ENCODE measurements at regions not wholly inside any gene's neighbourhood (a gene's known extent, or its start where the extent isn't known, plus 50 kb on each side); places are given as distances from the start of the nearest gene placed in this dataset.

DNA sequence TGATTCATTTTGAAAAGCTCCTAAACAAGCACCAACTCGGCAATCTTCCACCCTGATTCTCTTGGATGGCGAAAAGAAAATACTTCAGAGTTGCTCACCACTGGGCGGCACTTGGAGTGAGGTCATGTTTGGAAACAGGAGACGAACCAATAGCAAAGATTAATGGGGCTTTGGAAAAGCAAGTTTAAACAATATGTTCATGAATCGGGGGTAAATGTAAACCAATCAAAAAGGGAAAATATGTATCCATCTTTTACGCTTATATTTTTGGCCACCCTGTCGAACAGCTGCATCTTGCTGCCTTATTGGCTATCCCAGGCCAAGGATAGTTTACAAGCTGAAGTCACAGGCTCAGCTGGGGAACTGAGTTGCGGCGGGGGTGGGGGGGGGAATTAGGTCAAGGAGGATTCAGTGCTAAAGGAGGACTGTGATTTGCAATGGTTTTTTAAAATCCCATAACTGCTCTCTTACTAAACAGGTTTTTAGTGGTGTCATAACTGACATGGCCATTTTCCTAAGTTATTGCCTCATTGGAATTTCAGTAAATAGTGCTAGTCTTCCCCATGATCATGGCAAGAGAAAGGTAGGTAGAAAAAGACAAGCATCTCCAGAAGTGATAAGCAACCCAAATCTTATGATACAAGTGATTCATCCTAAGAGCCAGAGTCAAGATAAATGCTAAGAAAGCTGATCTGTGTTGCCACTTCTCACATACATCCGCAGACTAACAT, 210.6 kb downstream of the PHLDA1 start:
- TF ChIP-seq ZNF768 (tag by site-specific recombination; IDR thresholded peaks at IDR 0.05) (no peak), BCL11A (tag by site-specific recombination; IDR thresholded peaks at IDR 0.05; ENCODE audit: low read depth) (no peak), BCL11B (tag by site-specific recombination; IDR thresholded peaks at IDR 0.05; ENCODE audit: low read depth) (no peak), ZNF341 (tag by site-specific recombination; IDR thresholded peaks at IDR 0.05; ENCODE audit: low read depth) (no peak), ZNF155 (tag by site-specific recombination; IDR thresholded peaks at IDR 0.05) (no peak), ZFP69B (tag by site-specific recombination; IDR thresholded peaks at IDR 0.05) (no peak), ZNF571 (tag by site-specific recombination; IDR thresholded peaks at IDR 0.05) (no peak)
- TF ChIP-seq, protein P1, sequence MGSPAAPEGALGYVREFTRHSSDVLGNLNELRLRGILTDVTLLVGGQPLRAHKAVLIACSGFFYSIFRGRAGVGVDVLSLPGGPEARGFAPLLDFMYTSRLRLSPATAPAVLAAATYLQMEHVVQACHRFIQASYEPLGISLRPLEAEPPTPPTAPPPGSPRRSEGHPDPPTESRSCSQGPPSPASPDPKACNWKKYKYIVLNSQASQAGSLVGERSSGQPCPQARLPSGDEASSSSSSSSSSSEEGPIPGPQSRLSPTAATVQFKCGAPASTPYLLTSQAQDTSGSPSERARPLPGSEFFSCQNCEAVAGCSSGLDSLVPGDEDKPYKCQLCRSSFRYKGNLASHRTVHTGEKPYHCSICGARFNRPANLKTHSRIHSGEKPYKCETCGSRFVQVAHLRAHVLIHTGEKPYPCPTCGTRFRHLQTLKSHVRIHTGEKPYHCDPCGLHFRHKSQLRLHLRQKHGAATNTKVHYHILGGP (tag by site-specific recombination; IDR thresholded peaks at IDR 0.05), result no peak
- TF ChIP-seq, protein P2, sequence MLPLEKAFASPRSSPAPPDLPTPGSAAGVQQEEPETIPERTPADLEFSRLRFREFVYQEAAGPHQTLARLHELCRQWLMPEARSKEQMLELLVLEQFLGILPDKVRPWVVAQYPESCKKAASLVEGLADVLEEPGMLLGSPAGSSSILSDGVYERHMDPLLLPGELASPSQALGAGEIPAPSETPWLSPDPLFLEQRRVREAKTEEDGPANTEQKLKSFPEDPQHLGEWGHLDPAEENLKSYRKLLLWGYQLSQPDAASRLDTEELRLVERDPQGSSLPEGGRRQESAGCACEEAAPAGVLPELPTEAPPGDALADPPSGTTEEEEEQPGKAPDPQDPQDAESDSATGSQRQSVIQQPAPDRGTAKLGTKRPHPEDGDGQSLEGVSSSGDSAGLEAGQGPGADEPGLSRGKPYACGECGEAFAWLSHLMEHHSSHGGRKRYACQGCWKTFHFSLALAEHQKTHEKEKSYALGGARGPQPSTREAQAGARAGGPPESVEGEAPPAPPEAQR (tag by site-specific recombination; IDR thresholded peaks at IDR 0.05), result no peak
- TF ChIP-seq, protein P3, sequence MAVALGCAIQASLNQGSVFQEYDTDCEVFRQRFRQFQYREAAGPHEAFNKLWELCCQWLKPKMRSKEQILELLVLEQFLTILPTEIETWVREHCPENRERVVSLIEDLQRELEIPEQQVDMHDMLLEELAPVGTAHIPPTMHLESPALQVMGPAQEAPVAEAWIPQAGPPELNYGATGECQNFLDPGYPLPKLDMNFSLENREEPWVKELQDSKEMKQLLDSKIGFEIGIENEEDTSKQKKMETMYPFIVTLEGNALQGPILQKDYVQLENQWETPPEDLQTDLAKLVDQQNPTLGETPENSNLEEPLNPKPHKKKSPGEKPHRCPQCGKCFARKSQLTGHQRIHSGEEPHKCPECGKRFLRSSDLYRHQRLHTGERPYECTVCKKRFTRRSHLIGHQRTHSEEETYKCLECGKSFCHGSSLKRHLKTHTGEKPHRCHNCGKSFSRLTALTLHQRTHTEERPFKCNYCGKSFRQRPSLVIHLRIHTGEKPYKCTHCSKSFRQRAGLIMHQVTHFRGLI (tag by site-specific recombination; IDR thresholded peaks at IDR 0.05), result no peak
- H3K4me3 ChIP-seq (ENCODE audit: low read depth, low read length), result no peak overlapping the region
- no peaks in the 10 kb centered on the region for H3K36me3 ChIP-seq (ENCODE audit: control insufficient read depth in 2 of 2, insufficient read depth in 1 of 2, low read length in 2 of 2)
- ChIA-PET POLR2A (interaction anchor here (0.6 kb wide), 2 partner anchors 74 to 132 kb away, joined by 3 to 6 read pairs; no protein-coding TSS in a partner anchor), CTCF (interaction anchor here (0.6 to 0.9 kb wide), 2 partner anchors 486 to 709 kb away, joined by 3 to 8 read pairs; partner anchors contain the start of gene GLIPR1L1)
- H3K27ac ChIP-seq (ENCODE audit: extremely low read depth, low read depth, low read length), result no peak overlapping the region
- H3K4me1 ChIP-seq (ENCODE audit: control insufficient read depth, insufficient read depth, low read length), result peaks cover 11% of the 10 kb centered on the region; the same call in 1 of the 2 replicates
- H3K9me3 ChIP-seq (ENCODE audit: control insufficient read depth, insufficient read depth, low read depth, low read length), result no peaks in the 10 kb centered on the region

DNA sequence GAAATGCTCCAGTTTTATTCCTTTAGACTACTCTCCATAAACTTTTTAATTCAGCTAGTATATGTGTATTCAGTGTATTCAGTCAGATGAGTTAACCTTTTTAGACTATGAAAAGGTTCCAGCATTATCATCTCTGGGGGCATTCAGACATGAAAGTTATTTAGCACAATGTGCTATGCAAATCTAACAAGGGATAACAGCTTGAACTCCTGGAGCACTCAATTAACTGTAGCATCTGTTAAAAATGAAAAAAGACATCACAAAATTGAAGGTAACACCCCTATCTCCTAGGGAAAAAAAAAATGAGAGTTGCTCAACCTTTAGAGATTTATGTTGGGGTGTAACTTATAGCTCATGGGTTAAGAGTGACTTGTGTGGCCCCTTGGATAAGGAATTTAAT, 211.5 kb downstream of the PHLDA1 start:
- Histone ChIP-seq H3K27ac (ENCODE audit: extremely low read depth, low read depth, low read length) (no peak overlapping the region), H3K4me3 (ENCODE audit: low read depth, low read length) (no peak overlapping the region), H3K36me3 (ENCODE audit: control insufficient read depth in 2 of 2, insufficient read depth in 1 of 2, low read length in 2 of 2) (no peaks in the 10 kb centered on the region), H3K4me1 (ENCODE audit: control insufficient read depth, insufficient read depth, low read length) (0 out of 2 replicates have a peak, but pooled peaks cover 3% of the 10 kb centered on the region), H3K9me3 (ENCODE audit: control insufficient read depth, insufficient read depth, low read depth, low read length) (no peaks in the 10 kb centered on the region)
- CTCF ChIA-PET, result interaction anchor here (0.9 kb wide), 1 partner anchor 486 kb away, joined by 3 read pairs; the partner anchor contains the start of gene GLIPR1L1
- POLR2A ChIA-PET, result no interaction called here
- TF ChIP-seq, protein P4, sequence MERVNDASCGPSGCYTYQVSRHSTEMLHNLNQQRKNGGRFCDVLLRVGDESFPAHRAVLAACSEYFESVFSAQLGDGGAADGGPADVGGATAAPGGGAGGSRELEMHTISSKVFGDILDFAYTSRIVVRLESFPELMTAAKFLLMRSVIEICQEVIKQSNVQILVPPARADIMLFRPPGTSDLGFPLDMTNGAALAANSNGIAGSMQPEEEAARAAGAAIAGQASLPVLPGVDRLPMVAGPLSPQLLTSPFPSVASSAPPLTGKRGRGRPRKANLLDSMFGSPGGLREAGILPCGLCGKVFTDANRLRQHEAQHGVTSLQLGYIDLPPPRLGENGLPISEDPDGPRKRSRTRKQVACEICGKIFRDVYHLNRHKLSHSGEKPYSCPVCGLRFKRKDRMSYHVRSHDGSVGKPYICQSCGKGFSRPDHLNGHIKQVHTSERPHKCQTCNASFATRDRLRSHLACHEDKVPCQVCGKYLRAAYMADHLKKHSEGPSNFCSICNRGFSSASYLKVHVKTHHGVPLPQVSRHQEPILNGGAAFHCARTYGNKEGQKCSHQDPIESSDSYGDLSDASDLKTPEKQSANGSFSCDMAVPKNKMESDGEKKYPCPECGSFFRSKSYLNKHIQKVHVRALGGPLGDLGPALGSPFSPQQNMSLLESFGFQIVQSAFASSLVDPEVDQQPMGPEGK (tag by site-specific recombination; IDR thresholded peaks at IDR 0.05), result no peak
- TF ChIP-seq BCL11B (tag by site-specific recombination; IDR thresholded peaks at IDR 0.05; ENCODE audit: low read depth) (no peak), ZNF302 (tag by site-specific recombination; IDR thresholded peaks at IDR 0.05; ENCODE audit: low read depth) (no peak), ZBTB8A (tag by site-specific recombination; IDR thresholded peaks at IDR 0.05) (no peak), ZNF433 (tag by site-specific recombination; IDR thresholded peaks at IDR 0.05; ENCODE audit: low read depth) (no peak), ZNF174 (tag by site-specific recombination; IDR thresholded peaks at IDR 0.05) (no peak), GFI1B (tag by site-specific recombination; IDR thresholded peaks at IDR 0.05) (no peak)
- TF ChIP-seq, protein P5, sequence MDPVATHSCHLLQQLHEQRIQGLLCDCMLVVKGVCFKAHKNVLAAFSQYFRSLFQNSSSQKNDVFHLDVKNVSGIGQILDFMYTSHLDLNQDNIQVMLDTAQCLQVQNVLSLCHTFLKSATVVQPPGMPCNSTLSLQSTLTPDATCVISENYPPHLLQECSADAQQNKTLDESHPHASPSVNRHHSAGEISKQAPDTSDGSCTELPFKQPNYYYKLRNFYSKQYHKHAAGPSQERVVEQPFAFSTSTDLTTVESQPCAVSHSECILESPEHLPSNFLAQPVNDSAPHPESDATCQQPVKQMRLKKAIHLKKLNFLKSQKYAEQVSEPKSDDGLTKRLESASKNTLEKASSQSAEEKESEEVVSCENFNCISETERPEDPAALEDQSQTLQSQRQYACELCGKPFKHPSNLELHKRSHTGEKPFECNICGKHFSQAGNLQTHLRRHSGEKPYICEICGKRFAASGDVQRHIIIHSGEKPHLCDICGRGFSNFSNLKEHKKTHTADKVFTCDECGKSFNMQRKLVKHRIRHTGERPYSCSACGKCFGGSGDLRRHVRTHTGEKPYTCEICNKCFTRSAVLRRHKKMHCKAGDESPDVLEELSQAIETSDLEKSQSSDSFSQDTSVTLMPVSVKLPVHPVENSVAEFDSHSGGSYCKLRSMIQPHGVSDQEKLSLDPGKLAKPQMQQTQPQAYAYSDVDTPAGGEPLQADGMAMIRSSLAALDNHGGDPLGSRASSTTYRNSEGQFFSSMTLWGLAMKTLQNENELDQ (tag by site-specific recombination; IDR thresholded peaks at IDR 0.05; ENCODE audit: low read depth), result no peak
